ENCODE measurements at regions not wholly inside any gene's neighbourhood (a gene's known extent, or its start where the extent isn't known, plus 50 kb on each side); places are given as distances from the start of the nearest gene placed in this dataset.

DNA sequence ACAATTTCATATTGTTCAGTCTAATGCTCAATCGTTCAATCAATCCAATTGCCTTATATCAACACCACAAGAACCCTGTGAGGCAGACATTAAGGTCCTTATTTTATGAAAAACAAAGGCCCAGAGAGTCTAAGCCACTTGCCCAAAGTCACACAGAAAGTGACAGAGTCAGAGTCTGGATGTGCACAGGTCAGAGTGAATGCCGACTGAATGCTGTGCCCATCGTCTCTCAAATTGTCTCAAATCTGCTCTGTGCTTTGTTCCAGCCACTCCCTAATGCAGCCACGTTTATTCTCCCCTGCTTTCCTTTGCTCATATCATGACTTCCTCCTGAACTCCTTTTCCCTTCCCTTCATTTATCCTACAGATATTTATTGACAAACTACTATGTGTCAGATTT is 558.3 kb downstream of the MATN1 start:
- no peak for TF ChIP-seq EP300 (IDR thresholded peaks at IDR 0.05)
- TF ChIP-seq, protein P1, sequence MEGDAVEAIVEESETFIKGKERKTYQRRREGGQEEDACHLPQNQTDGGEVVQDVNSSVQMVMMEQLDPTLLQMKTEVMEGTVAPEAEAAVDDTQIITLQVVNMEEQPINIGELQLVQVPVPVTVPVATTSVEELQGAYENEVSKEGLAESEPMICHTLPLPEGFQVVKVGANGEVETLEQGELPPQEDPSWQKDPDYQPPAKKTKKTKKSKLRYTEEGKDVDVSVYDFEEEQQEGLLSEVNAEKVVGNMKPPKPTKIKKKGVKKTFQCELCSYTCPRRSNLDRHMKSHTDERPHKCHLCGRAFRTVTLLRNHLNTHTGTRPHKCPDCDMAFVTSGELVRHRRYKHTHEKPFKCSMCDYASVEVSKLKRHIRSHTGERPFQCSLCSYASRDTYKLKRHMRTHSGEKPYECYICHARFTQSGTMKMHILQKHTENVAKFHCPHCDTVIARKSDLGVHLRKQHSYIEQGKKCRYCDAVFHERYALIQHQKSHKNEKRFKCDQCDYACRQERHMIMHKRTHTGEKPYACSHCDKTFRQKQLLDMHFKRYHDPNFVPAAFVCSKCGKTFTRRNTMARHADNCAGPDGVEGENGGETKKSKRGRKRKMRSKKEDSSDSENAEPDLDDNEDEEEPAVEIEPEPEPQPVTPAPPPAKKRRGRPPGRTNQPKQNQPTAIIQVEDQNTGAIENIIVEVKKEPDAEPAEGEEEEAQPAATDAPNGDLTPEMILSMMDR (IDR thresholded peaks at IDR 0.05), result no peak
